HG02610 (cell line): ENCODE measurements at regions not wholly inside any gene's neighbourhood (a gene's known extent, or its start where the extent isn't known, plus 50 kb on each side); places are given as distances from the start of the nearest gene placed in this dataset.
"Not testable (repeated sequence)": the region's sequence is repeated elsewhere in the genome, so short reads cannot be mapped to it uniquely, and the experiment has no call there.

Source experiments
- ATAC-seq: cut with Tn5 transposase; IDR thresholded peaks from one replicate; pipeline ENCODE4 v1.9.1; 2021; ENCODE audit warnings: mild to moderate bottlenecking, moderate library complexity; ENCODE audit not compliant: unreplicated experiment

DNA sequence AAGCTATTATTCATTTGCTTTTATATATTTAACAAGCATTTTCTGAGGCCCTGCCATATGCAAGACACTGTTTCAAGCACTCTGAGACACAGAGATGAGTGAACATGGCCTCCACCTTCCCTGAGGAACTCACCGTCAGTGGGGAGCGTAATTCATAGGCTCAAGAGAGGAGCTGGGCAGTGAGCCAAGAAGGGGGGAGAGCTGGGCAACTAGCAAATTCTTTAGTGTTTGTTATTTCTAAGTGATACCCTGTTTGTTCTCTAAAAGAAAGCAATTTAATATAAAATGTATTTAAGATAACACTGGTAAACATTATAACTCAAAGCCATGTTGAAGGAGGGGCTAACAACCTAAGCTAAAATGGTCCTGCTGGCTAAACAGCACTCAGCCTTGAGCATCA, 119.2 kb upstream of the NGF start:
- ATAC-seq = no peak

DNA sequence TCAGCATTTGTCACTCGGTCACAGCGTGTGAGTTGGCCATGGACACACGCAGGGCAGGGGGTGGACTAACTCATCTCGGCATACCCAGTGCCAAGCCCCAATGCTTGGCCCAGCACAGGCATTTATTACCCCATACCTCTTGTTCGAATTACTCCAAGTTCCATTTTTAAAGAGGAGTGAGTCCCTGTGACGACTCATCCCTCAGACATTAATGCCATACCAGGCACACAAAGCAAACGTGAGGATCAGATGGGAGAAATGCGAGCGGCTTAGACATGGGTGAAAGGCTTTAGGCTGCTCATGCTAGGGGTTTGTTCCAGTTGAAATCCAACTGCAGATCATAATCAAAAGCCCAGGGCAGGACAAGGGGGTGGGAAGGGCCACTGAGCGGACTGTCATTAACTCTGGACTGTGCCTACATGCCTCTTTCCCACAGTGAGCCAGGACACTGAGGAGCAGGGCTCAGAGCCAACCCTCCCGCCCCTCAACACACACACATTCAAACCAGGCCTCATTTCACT, 118.5 kb upstream of the NGF start:
- no peak for ATAC-seq

DNA sequence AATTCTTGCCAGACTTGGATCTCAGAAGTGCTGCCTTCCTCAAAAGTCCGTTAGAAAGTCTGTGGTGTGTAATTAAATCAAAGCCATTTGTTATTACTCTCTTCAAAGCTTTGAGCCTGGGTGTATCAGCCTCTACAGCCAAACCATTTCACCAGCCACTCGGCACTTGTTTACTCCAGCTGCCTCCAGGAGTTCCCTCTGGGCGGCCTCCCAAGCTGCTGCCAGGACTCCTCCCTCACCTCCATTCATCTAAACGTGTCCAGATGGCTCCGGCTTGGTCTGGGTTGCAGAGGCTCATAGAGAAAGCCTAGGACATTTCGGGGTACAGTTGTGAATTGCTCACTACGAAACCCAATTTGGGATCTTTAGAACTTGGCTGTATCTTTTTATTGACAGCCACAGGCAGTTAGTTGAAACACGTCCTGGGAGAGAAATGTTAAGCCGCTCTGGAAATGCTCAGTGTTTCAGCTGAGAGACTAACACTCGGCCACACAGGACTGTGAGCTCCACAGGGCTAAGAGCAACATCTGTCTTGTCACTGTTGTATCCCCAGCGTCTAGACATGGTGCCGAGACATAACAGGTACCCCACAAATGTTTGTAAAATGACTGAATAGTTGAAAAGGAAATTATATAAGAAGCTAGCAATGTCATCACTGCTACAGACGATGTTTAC, 116.9 kb upstream of the NGF start:
- ATAC-seq = no peak

DNA sequence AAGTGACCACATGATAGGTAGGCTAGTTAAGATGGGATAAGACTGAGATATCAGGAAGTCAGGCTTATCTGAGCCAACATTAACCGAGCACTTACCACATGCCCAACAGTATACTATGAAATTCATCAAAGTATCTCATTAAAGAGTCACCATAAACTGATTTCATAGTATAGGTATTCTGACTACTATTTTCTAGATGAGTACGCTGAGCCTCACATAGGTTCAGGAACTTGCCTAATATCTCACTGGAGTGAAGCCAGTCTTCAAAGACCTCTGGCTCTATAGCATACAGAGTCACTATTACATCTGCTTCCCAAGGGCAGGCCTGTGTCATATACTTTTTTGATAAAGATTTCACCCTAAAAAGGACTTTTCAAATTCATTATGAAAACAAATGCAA, 115.6 kb upstream of the NGF start:
- ATAC-seq = no peak

DNA sequence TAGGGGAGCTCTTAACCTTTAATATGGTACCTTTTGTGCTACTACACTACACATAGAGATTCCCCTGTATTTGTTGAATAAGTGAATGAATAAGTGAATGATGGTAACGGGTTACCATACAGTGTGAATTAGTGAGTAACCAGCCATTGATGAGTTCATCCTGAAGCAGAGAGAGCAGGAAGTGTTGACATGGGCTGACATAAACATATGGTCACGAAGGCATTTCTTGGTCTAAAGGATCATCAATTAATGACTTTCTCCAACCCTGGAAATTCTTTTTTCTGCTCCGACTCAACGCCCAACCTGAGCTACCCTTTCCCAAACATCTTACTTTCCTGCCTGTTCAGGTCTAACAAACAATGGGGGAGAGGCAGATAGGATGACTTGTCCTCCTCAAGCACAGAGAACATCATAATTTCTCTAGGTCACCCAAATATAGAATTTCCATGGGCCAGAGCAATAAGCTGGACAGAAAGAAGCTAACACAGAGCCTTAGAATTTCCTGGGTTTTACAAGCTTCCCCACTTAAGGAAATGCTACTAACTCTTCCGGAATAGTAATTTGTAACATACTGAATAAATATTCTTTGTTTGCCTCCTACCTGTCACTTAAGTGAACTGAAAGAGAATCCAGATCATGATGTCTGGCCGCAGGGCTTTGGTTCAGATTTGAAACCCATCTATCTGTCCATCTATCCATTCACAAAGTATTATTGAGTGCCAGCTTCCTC, 114.7 kb upstream of the NGF start:
- no peak for ATAC-seq

DNA sequence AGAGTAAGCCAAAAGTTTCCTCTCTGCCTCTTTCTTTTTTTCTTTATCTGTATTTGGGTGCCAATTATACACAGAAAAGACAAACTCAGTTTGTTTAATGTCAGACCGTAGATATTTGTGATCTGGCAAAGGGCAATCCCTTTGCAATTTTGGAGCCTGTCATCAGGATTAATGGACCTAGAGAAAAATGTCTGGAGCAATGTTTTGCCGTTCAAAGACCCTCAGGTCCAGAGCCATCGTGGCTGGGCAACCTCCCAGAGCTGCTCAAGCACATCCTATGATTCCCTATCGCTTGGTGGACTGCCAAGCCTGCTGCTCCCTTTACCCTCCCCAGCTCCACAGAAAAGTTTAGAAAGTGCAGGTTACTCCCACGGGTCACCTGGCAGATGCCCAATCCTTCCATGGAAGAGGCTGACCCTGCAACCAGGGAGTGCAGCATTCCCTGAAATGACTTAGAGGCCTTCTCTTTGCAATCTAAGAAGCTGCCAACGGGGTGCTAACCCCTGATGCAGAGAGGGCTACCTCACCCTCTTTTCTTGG, 112.5 kb upstream of the NGF start:
- no peak for ATAC-seq

DNA sequence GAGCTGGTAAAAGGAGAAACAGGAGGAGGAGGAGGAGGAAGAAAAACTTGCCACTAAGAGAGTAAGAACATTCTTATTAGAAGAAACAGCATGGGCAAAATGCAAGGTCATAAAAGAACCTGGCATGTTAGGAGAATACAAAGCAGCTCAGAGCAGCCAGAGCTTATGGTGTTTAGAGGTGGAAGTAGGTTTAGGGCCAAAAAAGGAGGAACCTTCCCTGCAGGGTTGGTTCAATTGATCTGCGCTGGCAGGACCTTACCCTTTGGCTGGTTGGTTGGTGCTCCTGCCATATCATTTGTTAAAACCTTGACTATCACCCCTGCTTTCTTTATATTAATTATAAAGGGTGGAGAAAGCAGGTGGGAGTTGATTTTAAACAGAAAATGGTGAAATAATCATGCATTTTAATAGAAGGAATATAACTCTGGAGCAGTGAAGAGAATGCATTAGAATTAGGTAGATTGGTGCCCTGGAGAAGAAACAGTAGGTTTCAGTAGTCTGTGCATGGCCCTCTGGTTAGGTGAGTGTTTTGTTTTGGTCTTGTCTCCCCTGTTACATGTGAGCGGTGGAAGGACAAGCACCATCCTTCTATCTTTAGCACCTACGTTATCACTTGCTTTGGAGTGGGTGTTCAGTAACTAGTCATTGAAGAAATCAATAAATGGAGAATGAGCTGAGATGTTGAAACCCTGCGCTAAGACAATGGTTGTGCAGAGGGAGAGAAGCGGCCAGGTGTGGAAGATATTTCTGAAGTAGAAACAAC, 110.4 kb upstream of the NGF start:
- no peak for ATAC-seq

DNA sequence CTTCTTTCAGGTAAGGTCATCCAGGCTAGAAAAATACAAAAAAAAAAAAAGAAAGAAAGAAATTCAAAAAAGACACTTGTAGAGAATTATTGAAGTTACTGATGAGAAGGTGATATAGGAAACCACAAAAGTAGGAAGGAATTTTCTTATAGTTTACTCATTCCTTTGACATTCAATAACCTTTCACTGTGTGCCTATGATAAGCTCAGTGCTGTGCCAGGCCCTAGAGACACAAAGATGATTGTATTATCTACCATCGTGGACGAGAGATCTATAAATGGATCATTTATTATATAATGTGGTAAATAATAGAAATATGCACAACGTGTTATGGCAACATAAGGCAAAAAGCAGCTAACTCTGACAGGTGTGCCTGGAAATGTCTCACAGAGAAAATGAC, 109.6 kb upstream of the NGF start:
- ATAC-seq = no peak

DNA sequence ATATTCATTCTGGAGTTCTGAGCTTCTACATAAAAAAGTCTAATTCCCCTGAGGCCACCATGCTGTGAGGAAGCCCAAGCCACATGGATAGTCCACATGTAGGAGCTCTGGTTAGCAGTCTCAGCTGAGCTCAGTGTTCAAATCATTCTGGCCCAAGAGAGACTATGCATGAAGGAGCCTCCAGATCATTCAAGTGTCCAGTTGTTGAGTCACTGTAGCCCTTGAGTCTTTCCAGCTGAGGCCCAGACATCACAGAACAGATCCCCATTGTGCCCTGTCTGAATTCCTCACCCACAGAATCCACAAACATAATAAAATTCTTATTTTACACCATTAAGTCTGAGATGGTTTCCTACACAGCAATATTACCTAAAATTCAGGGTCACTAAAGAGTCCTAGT, 107.0 kb upstream of the NGF start:
- ATAC-seq = no peak

DNA sequence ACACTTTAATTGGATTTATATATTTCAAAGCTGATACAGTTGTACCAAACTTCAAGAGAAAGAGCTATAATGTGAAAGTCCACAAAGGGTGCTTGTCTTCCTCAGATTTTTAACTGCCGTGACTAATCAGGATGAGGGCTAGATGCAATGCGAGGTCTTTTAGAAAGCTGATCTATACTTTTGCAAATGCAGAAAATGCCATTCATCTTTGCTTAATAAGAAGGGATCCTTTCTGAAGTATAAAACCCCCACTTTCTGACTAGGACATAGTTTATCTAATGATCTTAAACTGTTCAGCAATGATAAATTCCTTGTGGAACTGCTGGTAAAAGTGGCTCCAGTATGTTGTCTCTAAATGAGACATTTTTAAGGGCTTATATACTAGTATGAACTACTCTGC, 102.7 kb upstream of the NGF start:
- no peak for ATAC-seq

DNA sequence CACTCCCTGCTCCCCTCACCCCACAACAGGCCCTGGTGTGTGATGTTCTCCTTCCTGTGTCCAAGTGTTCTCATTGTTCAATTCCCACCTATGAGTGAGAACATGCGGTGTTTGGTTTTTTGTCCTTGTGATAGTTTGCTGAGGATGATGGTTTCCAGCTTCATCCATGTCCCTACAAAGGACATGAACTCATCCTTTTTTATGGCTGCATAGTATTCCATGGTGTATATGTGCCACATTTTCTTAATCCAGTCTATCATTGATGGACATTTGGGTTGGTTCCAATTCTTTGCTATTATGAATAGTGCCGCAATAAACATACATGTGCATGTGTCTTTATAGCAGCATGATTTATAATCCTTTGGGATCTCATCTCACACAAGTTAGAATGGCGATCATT, 101.5 kb upstream of the NGF start:
- not testable (repeated sequence) for ATAC-seq

DNA sequence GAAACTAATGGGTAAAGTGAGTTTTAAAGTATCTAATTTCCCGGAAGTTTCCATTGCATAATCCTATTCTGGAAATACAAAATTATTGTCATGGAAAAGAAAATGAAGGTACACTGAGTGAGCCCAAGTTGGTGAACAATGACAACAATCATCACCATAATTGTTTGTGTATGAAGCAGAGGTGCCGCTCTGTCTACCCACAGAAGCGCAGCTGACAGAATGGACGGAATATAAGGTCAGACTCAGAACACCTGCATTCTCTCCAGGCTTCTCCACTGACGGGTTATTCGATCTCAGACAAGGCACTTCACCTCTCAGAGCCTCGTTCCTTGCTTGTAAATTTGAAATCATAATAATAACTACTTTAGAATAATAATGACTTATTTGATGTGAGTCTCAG, 99.1 kb upstream of the NGF start:
- no peak for ATAC-seq

DNA sequence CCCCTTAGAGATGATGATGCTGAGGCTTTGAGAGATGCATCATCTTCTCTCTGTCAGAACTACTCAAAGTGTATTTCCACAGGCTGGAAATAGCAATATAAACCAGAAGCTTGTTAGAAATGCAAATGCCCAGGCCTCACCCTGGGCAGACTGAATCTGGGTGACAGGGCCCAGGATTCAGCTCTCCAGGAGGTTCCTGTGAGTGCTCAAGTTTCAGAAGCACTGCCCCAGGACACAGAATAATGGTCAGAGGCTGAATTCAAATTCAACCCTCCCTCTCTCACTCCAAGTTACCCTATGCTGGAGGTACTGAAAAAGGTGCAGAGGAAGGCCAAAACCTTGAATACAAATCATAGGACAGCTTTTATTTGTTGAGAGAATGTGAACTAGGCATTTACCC, 98.5 kb upstream of the NGF start:
- no peak for ATAC-seq

DNA sequence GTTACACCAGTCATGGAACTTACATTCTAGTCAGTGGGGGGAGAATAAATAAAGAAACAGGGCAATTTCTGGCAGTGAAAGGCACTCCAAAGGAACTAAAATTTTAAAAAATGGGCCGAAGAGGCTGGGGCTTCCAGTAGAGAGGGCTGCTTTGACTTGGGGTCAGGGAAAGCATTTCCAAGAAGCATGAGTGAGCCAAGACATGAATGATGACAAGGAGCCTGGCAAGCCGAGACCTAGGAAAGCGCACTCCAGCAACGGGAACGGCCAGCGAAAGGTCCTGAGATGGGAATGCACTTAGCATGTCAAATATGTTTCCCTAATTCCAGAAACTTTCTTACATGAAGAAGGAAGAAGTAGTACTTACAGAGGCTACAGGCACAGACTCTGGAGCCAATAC, 95.4 kb upstream of the NGF start:
- ATAC-seq = no peak

DNA sequence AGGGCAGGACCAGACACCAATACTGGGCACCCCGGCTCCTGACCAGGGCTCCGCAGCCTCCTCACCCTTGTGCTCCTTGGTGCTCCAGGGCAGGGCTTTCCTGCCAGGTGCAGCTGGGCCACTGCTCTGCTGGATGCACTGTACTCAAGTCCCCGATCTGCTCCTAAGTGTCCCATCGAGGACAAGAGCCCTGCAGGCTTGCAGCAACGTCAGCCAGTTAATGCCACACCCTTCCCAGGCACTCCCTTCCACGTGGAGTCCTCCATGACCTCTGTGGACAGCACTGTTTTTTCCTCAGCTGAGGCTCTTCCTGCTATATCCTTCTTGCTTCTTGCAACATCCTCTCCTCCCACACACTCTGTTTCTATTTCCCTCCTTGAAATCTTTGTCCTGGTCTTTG, 94.0 kb upstream of the NGF start:
- no peak for ATAC-seq

DNA sequence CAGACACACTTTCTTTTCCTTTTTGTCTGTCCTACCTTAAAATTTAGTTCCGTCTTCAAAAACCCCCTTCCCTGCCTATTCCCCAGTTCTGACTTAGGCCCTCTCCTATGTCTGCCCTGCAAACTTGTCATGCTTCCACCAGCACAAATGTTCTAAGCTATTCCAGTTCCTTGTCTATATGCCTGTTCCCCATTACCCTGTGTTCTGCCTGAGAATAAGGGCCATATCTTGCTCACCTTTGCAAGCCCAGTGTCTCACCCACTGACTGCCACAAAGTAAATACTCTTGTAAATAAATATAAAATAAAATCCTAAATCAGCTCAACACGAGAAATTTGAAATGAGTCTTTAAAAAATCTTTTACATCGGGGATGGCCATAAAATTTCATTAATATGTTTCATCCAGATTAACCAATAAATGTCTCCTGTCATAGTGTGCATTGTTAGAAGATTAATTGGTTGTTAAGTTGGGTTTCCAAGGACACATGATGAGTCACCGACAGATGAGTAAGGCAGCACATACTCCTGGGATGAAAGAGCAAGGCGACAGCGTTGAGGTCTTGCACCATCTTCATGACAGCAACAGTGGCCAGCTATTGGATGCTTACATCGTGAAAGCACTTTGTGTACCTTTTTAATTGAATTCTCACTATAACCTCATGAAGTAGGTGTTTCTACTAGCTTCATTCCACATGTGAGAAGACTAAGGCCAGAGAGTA, 92.6 kb upstream of the NGF start:
- ATAC-seq = no peak

DNA sequence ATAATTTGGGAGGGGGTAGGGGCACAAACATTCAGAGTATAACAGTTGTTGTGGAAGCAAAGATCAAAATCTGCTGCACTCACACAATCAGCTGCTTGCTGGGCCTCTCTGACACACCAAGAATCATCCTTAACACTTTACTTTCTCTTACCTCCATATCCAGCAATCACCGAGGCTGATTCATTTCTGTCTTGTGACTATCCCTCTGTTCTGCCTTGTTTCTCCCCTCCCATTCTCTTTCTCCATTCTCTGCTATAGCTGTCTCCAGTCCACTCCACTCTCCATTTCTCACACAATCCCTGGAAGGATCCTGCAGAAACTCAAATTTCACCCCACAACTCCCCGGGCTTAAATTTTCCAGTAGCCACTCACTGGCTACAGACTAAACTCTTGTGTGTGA, 91.8 kb upstream of the NGF start:
- ATAC-seq = no peak

DNA sequence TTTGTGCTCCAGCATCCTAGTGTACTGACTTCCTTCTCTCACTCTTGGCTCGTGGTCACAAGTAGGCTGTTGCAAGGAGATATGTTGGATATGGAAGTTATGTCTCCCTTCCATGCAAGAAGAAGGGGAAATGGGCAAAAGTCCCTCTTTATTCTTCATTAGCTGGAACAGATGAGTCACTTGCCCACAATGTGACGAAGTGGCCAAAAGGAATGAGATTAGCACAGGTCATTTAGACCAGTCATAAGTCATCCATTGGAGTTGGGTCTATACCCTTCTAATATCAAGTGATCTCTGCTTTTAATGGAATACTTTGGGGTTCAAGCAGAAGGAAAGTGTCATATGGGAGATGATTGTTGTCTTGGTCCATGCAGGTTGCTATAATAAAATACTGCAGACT, 91.2 kb upstream of the NGF start:
- ATAC-seq = no peak

DNA sequence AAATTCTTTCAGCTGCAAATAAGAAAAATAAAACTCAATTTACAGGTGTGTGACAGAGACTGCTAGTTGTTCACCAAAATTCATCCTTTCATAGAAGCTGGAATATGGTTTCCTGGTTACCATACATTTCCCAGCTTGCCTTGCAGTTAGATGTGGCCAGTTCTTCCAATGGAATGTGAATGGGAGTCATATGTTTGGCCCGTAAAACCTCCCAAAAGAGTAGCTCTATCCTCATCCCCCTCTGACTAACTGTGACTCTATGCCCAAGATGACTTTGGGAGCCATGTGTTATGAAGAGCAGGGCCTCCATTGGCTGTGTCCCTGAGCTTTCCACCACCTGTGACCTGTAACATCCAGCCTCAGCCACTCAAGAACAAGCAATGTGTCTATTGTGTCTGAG, 90.6 kb upstream of the NGF start:
- no peak for ATAC-seq

DNA sequence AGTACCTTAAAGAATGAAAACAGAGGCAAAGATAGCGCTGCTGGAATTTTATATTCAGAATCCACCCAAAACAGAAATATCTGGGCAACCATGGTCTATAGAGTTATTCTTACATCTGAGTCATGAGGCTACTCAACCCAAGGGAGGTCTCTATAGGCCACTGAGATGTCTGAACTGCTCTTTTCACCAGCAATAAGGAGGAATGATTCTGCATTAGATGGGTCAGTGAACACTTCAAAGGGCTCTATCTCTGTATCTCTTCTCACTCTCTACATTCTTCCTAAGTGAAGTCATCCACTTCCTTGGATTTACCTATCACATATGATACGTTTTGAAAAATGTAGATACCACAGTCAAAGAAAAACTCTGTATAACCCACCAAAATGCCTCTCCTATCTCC, 90.2 kb upstream of the NGF start:
- ATAC-seq = no peak

DNA sequence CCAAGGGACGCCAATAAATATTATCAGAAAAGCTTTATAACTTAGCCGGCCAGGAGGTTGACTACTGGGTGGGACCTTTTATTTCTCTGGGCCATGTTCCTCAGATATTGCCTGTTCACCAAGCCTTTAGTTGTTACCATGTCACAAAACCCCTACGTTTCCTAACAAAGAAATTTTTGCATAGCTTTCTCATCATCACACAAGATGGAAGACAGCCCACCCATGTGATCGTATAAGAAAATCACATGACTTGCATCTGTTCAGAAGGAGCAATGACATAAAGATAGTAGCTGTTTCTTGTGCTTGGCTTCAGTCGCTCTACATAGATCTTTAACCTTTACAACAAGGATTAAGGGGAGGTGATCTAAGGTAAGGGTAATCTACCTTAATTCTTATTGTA, 88.9 kb upstream of the NGF start:
- no peak for ATAC-seq
